ENCODE measurements at regions not wholly inside any gene's neighbourhood (a gene's known extent, or its start where the extent isn't known, plus 50 kb on each side); places are given as distances from the start of the nearest gene placed in this dataset.
"Not testable (repeated sequence)": the region's sequence is repeated elsewhere in the genome, so short reads cannot be mapped to it uniquely, and the experiment has no call there.

GRCh38 chr14:66025779-66026178 is 460.4 kb upstream of the CCDC196 start:
- no peak for DNase-seq

DNA sequence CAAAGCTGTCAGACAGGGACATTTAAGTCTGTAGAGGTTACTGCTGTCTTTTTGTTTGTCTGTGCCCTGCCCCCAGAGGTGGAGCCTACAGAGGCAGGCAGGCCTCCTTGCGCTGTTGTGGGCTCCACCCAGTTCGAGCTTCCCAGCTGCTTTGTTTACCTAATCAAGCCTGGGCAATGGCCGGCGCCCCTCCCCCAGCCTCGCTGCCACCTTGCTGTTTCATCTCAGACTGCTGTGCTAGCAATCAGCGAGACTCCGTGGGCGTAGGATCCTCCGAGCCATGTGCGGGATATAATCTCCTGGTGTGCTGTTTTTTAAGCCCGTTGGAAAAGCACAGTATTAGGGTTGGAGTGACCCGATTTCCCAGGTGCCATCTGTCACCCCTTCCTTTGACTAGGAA is 454.2 kb upstream of the CCDC196 start:
- not testable (repeated sequence) for DNase-seq

- DNase-seq = no peak
These were observed 453.4 kb upstream of the CCDC196 start for GRCh38 chr14:66032800-66033199.

- DNase-seq = no peak
These were observed 449.6 kb upstream of the CCDC196 start for GRCh38 chr14:66036547-66036946.

- DNase-seq = no peak
These were observed 448.8 kb upstream of the CCDC196 start for GRCh38 chr14:66037361-66037760.

- DNase-seq = no peak
These were observed 448.0 kb upstream of the CCDC196 start for GRCh38 chr14:66038212-66038611.

GRCh38 chr14:66038618-66039017 is 447.6 kb upstream of the CCDC196 start:
- DNase-seq = no peak

GRCh38 chr14:66039495-66039894 is 446.7 kb upstream of the CCDC196 start:
- DNase-seq = no peak

DNA sequence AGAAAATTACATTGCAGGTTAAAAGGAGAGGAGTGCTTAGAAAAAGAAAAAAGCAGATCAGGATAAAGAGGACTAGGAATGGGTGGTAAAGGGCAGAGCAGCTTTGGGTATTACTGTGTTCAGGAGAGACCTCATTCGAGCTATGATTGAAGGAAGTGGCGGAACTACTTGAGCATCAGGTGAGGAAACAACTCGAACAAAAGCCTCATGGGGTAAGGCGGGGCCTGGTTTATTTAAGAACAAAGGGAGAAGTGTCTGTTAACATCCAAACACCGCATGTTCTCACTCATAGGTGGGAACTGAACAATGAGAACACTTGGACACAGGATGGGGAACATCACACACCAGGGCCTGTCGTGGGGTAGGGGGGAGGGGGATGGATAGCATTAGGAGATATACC is 444.6 kb upstream of the CCDC196 start:
- no peak for DNase-seq

DNA sequence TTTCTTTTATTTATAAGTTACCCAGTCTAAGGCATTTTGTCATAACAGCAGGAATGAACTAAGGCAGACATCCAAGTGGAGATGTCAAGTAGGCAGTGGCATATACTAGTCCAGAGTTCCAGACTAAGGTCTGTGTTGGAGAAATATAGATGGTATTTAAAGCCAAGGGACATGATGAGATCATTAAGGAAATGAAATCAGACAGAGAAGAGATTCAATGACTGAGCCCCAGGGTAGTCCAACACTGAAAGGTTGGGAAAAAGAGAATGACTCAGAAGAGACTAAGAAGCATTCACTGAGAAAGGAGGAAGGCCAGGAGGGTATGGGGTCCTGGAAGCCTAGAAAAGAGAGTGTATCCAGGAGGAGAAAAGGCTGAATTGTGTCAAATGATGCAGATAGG is 442.2 kb upstream of the CCDC196 start:
- DNase-seq = no peak

DNA sequence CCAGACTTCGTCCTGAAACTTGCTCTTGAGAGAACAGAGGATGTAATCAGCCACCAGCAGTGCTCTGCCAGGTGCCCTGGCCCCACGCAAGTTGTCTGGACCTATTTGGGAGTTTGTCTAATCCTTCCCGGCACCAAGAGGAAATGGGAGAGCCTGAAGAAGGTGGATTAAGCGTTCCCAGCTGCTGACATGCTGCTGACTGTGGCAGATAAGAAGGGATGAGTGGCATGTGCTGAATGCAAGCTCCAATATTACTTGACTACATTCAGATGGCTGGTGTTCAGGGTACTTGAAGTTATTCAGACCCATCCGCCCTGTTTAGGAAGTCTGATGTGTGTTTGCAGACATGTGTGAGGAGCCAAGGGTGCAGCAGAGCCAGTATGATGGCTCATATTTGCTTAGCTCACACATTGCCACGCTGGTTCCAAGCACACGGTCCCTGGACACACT is 440.6 kb upstream of the CCDC196 start:
- DNase-seq = no peak

DNA sequence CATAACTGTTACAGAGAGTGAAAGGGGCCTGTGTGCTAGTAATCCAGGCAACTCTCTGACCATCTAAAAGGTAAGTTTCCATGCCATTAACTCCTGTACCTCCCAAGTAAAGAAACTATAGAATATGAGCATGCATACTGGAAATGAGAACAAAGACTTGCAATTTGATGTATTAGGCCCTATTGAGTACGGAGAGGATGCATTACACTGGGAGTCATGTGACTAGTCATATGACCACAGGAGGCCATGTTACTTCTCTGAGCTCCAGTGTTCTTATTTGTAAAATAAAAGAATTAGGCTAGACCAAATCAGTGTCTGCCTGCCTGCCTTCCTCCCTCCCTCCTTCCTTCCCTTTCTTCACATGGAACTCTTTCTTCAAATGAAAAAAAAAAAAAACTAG is 440.1 kb upstream of the CCDC196 start:
- no peak for DNase-seq

DNA sequence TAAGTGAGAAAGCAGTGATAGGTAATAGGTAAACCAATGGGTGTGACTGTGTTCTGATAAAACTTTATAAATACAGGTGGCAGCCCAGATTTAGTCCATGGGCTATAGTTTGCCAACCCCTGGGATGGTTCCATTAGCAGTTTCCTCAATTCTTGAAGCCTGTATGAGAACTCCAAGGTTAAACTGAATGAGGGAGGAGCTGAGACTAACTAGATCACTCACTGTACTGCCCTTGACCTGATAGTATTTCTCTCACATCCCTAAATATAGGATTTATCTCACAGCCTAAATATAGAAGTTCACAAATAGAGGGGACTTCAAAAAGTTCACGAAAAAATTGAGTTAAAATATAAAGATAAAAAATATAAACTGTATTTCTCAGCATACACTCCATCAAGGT is 439.6 kb upstream of the CCDC196 start:
- no peak for DNase-seq

DNA sequence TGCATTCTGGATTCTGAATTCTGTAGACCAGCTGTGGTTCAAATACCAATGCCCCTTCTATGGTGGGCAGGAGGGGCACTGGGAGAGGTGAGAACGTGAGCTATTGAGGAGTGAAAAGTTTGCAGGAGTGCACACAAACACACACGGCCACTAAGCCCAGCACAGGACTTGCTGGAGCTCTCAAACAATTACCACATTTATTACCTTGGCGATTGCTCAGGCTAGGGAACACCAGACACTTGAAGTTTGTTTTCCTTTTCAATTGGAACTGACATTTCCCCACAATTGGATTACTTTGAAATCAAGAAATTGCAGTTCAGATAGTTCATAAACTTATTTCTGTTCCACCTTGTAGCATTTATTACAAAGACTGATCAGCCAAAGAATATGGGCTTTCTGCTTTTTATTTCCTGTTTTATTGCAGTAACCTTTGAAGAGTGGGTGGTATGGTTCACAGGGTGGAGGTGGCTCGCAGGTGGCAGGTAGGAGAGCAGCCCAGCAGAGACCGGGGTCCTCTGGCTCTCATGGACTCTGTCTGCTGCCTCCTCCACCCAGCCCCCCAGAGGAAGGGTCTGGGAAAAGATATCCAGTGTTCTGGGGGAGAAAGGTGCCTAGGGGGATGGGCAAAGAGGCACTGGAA is 429.8 kb upstream of the CCDC196 start:
- no peak for DNase-seq

- no peak for DNase-seq
These were observed 429.1 kb upstream of the CCDC196 start for GRCh38 chr14:66056926-66057552.

- no peak for DNase-seq
These were observed 421.0 kb upstream of the CCDC196 start for GRCh38 chr14:66065188-66065587.

DNA sequence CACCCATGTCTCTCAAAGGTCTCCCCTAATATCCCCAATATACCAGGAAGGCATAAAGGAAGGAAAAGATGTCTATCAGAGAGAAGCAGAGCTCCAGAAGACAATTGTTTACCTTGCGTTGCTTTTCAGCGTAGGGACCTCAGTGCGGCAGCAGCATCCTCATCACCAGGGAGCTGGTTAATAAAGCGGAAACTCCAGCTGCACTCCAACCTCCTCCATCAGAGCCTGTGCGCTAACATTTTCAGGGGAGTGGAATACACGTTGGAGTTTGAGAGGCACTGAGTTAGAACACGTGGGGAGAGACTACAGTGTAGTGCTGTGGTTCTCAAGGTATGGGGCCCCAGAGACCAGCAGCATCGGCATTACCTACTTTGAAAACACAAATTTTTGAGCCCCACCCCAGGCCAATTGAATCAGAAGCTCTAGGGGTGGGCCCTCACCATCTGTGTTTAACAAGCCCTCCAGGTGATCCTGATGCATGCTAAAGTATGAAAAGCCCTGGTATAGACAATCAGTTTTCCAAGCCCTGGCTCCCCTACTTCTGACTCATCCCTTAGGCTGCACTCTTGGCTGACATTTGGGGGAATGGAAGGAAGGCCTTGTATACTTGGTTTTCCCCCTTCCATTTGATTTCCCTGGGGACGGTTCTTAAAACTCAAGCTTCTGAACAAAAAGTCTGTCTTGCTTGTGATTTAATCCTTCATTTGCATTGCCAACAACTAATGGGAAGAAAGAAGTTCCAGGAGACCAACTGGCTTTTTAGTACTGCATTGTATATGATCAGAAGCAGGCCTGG is 419.0 kb upstream of the CCDC196 start:
- no peak for DNase-seq

GRCh38 chr14:66069036-66069435 is 417.1 kb upstream of the CCDC196 start:
- no peak for DNase-seq

GRCh38 chr14:66069830-66070541 is 416.2 kb upstream of the CCDC196 start:
- DNase-seq = no peak

GRCh38 chr14:66070542-66071319 is 415.4 kb upstream of the CCDC196 start:
- peak; percentile 38 for DNase-seq

DNA sequence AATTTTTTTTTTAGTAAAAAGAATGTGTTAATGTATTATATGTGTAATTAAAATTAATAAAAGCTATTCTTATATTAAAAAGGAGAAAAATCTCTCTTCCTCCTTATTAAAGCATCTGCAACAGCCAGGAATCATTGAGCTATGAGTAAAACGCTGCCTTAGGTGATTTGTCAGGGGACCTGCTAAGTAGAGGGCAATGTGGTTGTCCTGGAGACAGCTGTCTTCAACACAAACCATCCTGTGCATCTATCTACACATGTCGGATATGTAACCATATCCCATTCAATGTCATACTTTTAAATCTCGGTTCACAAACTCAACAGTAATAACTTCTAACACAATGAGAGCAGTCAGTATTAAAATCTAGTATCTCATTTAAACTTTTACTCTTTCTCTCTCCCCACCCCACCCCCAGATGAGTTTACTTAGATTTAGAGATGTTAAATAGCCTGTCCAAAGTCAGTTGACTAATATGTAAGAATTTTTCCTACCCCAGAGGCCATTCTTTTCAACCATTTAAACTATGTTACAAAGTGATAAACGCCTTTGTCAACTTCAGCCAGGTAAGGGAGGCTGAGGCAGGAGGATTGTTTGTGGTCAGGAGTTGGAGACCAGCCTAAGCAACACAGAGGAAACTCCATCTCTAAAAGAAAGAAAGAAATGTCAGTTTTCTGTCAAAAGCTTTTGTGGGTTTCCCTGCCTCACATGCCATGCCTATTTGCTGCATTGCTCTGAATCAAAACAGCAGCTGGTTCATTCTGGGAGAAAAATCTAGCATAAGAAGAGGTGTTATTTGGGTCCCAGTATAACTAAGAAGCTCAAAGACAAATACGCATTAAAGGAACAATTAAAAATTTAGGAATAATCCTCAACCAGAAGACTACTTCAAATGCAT is 413.7 kb upstream of the CCDC196 start:
- no peak for DNase-seq
